ENCODE measurements at regions not wholly inside any gene's neighbourhood (a gene's known extent, or its start where the extent isn't known, plus 50 kb on each side); places are given as distances from the start of the nearest gene placed in this dataset.
"Not testable (repeated sequence)": the region's sequence is repeated elsewhere in the genome, so short reads cannot be mapped to it uniquely, and the experiment has no call there.

- DNase-seq (ENCODE audit: low spot score), result no peak
These were observed 559.1 kb upstream of the TRPC7 start for GRCh38 chr5:136924490-136924889.

- DNase-seq (ENCODE audit: low spot score), result no peak
These were observed 545.3 kb upstream of the TRPC7 start for GRCh38 chr5:136910625-136911024.

DNA sequence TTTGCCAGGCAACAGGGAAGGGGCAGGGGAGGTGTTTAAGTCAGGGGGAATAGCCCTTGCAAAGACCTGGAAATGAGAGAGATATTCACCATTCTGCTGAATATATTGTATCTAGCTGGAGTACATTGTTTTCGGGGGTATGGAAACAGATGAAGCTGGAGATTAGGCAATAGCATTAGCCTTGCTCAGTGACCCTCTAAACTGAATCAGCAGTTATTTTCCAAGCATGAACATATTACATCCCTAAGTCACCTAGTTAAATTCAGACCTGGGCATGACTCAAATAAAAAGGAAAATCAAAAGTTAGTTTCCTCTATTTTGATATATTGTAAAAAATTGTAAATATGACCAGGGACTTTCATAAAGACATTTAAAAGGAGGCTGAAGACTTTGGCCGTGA lies 544.6 kb upstream of the TRPC7 start:
- DNase-seq (ENCODE audit: low spot score), result no peak

GRCh38 chr5:136907371-136907770 lies 542.0 kb upstream of the TRPC7 start:
- DNase-seq (ENCODE audit: low spot score), result no peak

GRCh38 chr5:136906545-136906944 lies 541.2 kb upstream of the TRPC7 start:
- no peak for DNase-seq (ENCODE audit: low spot score)

DNA sequence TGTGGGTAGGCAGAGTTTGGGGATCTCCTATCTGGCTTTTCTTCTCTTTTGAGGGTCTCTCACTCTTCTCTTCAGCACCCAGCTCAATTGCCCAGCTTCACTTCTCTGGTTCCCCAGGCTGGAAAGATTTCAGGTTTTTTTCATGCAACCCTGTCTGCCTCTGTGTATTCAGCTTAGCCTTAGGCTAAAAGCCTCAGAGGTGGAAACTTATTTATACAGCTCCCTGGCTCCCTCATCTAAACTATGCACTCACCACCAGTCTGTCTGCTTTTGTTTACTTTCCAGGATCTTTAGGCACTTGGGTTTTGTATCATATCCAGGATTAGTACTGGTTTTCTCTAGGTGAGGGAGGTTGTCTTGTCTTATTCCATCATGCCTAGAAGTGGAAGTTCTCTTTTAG lies 540.2 kb upstream of the TRPC7 start:
- no peak for DNase-seq (ENCODE audit: low spot score)

GRCh38 chr5:136894070-136894469 lies 528.7 kb upstream of the TRPC7 start:
- DNase-seq (ENCODE audit: low spot score), result no peak

GRCh38 chr5:136892000-136892399 lies 526.7 kb upstream of the TRPC7 start:
- no peak for DNase-seq (ENCODE audit: low spot score)

DNA sequence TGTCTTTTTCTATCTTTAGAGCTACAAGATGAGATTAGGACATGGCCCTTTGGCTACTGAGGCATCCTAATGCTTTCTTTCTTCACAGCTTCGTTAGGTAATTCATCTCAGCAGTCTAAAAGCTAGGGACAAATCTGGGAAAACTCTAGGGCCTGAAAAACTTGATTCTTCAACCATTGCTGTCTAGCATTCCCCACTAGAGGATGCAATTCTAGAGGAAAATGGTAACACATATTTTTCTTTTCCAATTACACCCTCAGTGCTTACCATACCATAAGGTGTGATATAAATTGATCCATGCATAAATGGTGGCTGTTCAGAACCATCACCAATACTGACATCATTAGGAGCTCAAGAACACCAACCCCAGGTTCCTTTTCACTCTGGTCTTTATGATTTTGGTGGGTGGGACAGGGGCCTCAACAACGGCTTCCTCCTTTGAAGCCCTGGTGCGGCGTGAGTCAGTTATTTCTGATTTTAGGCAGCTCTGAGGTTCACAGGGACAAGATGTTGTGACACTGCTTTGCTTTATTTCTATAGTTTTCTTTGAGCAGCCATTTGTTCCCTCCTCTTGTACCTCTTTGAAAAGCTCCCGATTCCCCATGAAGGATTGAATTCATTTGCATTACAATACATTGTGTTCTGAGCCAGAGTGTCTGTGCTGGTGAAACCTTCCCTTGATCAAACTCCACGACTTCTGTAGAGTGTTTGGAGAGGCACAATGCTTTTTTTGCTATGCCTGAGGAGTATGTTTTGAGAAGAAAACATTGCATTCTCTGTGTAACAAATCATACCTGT lies 526.0 kb upstream of the TRPC7 start:
- no peak for DNase-seq (ENCODE audit: low spot score)

GRCh38 chr5:136890431-136891148 lies 525.2 kb upstream of the TRPC7 start:
- DNase-seq (ENCODE audit: low spot score), result no peak

DNA sequence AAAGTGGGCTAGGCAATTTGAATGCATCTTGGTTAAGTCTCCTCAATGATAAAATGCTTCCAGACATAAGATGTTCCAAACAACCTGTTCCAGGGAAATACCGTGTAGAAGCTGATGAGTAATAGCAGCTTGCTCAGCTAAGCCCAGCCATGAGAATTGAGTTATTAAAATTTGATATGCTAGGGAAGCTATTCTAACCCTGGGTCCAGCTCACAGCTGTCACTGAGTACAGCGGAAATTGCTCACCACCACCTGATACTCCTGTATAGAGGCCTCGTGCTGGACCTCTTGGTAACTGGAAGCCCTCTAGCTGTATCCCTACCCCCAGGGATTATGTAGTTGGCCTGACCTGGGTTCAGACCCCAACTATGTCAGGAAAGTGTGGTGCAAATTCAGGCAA lies 521.3 kb upstream of the TRPC7 start:
- DNase-seq (ENCODE audit: low spot score), result no peak

- no peak for DNase-seq (ENCODE audit: low spot score)
These were observed 499.6 kb upstream of the TRPC7 start for GRCh38 chr5:136864960-136865359.

DNA sequence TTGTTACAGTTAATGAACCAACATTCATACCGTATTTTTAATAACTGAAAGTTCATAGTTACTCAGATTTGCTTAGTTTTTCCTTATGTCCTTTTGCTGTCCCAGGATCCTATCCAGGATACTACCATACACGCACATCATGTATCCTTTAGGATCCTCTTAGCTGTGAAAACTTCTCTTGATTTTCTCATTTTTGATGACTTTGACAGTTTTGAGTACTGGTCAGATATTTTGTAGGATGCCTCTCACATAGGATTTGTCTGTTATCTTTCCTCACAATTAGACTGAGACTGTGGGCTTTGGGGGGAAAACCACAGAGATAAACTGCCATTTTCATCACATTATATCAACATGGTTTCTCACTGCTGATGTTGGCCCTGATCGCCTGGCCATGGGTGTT lies 491.3 kb upstream of the TRPC7 start:
- no peak for DNase-seq (ENCODE audit: low spot score)

DNA sequence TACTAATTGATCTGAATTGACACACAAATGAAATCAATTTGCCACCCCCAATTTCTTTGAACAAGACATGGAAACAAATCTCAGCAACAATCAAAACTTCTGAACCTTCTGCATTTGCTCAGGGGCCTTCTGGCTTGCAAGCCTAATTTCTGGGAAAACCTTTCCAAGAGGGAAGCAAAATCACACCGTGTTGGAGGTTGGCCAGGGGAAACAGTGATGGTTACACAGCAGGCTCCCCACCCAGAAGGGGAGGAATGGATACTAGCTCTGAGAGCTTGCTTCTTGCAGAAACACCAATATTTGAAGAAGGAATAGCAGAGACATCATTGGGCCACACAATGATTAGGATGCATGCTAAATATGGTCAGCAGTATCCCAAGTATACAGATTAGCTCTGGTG lies 488.6 kb upstream of the TRPC7 start:
- no peak for DNase-seq (ENCODE audit: low spot score)

DNA sequence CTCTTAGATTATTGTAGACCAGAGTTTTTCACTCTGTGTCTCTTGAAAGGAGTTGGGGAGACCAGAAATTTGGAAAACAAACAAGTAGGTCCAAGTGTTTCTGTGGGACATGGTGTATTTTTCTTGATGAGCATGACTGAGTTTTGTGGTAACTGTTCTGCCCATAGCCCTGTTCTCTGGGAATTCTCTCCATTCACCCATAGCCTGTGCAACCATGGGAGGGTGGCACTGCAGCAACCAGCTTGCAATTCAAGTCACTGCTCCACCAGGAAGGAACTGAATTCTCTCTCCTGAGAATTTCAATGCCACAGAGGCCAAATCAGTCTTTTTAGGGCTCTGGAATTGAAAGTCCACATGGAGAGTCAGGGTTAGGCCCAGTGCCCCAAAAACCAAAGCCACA lies 475.3 kb upstream of the TRPC7 start:
- DNase-seq (ENCODE audit: low spot score), result no peak

- DNase-seq (ENCODE audit: low spot score), result no peak
These were observed 470.7 kb upstream of the TRPC7 start for GRCh38 chr5:136836093-136836492.

DNA sequence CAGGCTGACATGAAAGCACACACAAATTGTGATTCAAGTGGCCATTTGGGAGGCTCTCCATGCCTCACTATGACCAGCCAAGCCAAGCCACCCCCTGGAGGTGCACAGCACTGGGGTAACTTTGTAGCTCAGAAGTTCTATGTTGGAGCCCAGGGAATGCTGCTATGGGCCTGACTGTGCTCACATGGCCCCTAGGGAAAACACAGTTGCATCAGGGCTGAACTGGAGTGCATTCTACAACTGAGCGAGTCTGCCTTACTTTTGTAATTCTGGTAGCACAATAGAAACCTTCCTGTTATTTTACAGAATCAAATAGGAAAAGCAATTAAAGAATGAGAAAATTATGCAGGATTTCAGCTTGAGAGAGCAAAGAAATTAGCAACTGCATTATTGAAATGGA lies 455.5 kb upstream of the TRPC7 start:
- no peak for DNase-seq (ENCODE audit: low spot score)

DNA sequence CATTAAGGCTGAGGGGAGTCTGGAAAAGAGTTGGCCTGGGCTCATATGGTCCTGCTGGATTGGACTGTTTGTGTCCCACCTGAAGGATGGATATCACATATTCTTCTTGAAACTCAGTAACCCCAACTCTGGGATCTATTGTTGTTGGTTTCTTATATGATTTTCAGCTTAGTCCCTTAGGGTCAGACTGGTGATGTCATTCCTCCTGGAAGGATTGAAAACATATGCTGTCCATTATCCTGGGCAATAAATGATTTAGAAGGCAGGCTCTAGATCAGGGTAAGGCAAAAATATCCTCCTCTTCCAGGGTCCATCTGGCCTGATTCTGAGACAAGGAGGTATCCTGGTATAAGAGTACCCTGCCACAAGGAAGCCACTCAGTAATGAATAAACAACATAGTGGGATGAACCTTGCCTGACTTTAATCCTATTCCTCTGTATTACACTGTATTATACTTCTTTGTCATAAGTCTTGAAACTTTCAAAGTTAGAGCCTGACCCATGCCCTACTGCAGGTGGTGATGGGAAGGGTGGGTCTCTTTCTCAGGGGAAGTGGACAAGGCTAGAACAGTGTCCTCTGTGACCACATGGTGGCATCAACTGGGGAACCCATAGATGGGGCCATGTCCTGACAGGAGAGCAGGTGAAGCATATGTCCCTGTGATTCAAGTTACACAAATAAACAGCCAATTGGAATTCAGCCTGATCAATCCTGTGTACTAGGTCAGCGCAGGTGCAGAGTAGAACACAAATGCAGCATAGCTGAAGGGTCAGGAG lies 454.4 kb upstream of the TRPC7 start:
- peak; percentile 6 for DNase-seq (ENCODE audit: low spot score)

- no peak for DNase-seq (ENCODE audit: low spot score)
These were observed 451.0 kb upstream of the TRPC7 start for GRCh38 chr5:136816327-136816726.

DNA sequence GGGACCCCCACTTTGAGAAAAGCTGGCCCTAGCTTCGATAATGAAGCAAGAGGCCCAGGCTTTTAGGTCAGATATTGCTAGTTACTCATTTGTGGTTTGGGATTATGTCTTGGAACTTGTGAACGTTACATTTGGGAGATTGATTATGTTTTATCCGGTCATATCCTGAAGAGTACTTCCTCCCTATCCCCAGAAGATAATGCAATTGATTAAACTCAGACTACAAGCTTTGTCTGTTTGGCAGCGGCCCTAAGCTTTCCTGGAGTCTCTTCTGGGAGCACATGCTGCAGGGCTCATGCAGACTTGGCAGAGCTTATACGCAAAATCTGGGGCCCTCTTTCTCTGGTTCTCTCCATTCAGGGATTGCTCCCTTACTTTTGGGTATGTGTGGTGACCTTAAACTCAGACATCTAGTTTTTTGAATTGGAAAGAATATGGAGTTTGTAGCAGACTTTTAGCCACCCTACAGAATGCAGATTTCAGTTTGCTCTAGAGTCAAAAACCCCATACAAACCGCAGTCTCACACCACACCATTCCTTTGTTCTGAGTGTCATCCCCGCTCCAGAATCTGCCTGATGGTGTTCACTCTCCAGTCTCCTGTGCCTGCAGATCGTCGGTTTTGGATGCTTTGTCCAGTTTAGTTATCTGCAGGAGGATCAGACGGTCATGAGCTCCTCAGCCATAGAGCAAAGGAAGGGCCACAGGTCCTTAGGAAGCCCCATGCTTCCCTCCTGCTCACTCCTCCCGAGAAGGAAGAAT lies 449.5 kb upstream of the TRPC7 start:
- DNase-seq (ENCODE audit: low spot score), result no peak

- DNase-seq (ENCODE audit: low spot score), result not testable (repeated sequence)
These were observed 446.9 kb upstream of the TRPC7 start for GRCh38 chr5:136812270-136812669.

DNA sequence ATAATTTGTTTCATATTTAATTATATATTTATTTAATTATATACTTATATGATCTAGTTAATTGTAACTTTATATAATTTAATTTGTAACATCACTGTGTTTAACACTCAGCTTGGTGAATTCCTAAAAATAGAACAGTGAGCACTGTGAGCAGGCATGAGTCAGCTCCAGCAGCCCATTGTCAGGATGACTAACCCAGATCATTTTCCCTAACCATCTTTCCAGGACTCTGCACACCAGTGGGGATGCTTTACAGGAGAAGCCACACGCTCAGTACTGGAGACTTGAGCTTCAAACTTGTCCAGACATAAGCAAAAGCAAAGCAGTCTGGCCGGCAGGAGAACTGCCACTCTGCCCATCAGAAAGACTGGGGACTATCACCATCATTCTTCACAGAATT lies 446.2 kb upstream of the TRPC7 start:
- no peak for DNase-seq (ENCODE audit: low spot score)

Measured in HT-29 (cell line).